Lower lobe of right lung (tissue), 2 donors: ENCODE measurements at regions not wholly inside any gene's neighbourhood (a gene's known extent, or its start where the extent isn't known, plus 50 kb on each side); places are given as distances from the start of the nearest gene placed in this dataset.

ENCODE experiments used
- ATAC-seq, 2 donors: fragments of 200-7000 bp; cut with Tn5 transposase; one replicate each; pipeline ENCODE4 v1.9.1; 2020 to 2022; ENCODE audit warnings: mild to moderate bottlenecking in 2 of 2, moderate library complexity in 2 of 2
- DNase-seq: peaks from one replicate; pipeline ENCODE4 v3.0.0-alpha.2; 2020
- H3K27ac ChIP-seq: fragments of 200-600 bp; one replicate; pipeline ENCODE4 v1.8.0; 2022
- H3K27me3 ChIP-seq: fragments of 200-600 bp; one replicate; pipeline ENCODE4 v1.8.0; 2022; ENCODE audit warnings: low read depth
- H3K36me3 ChIP-seq: fragments of 200-600 bp; one replicate; pipeline ENCODE4 v1.8.0; 2022; ENCODE audit warnings: mild to moderate bottlenecking
- H3K4me1 ChIP-seq: fragments of 200-600 bp; one replicate; pipeline ENCODE4 v1.8.0; 2022
- H3K4me3 ChIP-seq: fragments of 200-600 bp; one replicate; pipeline ENCODE4 v1.8.0; 2022; ENCODE audit warnings: mild to moderate bottlenecking
- H3K9me3 ChIP-seq: fragments of 200-600 bp; one replicate; pipeline ENCODE4 v1.8.0; 2022
- intact Hi-C: fragments of 100-400 bp; cut with DNase I; formaldehyde crosslinking; loops from one replicate; pipeline ENCODE4 v1.11.0; 2022
- TF ChIP-seq, protein P1 (sequence below): fragments of 200-600 bp; IDR thresholded peaks from one replicate; pipeline ENCODE4 v1.8.0; 2022; ENCODE audit warnings: antibody characterized with exemption, mild to moderate bottlenecking
- donor health status: DM: no; HTN: yes; CAD: no; lungs with severe emphysema.

DNA sequence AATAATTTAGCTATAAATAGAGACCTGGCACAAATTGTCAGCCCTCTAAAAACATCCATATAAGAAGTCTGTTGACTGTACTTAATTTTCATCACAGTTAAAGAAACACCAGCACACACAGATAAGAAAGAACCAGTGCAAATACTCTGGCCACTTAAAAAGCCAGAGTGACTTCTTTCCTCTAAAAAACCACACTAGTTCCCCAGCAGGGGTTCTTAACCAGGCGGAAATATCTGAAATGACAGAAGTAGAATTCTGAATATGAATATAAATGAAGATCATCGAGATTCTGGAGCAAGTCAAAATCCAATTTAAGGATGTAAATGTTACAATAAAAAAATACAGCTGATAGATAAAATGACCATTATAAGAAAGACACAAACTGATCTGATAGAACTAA, 870.6 kb upstream of the ADGRL4 start:
- no peaks in the 10 kb centered on the region for H3K36me3 ChIP-seq
- peaks cover 3% of the 10 kb centered on the region for H3K9me3 ChIP-seq
- DNase-seq (no peak), ATAC-seq (no peak)
- no peak overlapping the region for H3K4me3 ChIP-seq
- TF ChIP-seq, protein P1, sequence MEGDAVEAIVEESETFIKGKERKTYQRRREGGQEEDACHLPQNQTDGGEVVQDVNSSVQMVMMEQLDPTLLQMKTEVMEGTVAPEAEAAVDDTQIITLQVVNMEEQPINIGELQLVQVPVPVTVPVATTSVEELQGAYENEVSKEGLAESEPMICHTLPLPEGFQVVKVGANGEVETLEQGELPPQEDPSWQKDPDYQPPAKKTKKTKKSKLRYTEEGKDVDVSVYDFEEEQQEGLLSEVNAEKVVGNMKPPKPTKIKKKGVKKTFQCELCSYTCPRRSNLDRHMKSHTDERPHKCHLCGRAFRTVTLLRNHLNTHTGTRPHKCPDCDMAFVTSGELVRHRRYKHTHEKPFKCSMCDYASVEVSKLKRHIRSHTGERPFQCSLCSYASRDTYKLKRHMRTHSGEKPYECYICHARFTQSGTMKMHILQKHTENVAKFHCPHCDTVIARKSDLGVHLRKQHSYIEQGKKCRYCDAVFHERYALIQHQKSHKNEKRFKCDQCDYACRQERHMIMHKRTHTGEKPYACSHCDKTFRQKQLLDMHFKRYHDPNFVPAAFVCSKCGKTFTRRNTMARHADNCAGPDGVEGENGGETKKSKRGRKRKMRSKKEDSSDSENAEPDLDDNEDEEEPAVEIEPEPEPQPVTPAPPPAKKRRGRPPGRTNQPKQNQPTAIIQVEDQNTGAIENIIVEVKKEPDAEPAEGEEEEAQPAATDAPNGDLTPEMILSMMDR, result no peak
- intact Hi-C loops, result no loop called here
- H3K4me1 ChIP-seq, result no peaks in the 10 kb centered on the region
- H3K27me3 ChIP-seq, result no peaks in the 10 kb centered on the region
- H3K27ac ChIP-seq, result no peak overlapping the region

DNA sequence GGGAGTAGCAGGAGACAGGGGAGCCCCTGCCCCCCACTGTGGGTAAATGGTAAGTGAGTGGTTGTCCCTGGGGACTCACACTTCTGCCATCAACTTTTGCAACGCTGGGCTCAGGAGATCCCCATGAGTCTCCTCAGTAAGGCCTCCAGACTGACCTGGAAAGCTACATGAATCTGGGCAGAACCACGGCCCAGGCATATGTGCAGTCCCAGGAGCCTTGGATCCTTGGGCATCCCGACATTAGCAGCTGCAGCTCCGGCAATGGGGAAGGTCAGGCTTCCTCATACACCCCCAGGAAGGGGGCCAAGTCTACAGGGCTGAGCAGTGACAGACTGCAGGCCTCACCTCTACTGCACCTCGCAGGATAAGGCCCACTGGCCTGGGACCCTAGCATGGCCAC, 868.7 kb upstream of the ADGRL4 start:
- H3K4me3 ChIP-seq, result no peak overlapping the region
- DNase-seq (no peak), ATAC-seq (peak in 1 of 2 donors; percentile 46)
- H3K9me3 ChIP-seq, result peaks cover 3% of the 10 kb centered on the region
- intact Hi-C loops, result no loop called here
- no peaks in the 10 kb centered on the region for H3K4me1 ChIP-seq
- H3K27me3 ChIP-seq, result no peaks in the 10 kb centered on the region
- H3K36me3 ChIP-seq, result no peaks in the 10 kb centered on the region
- TF ChIP-seq, protein P1, result no peak
- no peak overlapping the region for H3K27ac ChIP-seq

DNA sequence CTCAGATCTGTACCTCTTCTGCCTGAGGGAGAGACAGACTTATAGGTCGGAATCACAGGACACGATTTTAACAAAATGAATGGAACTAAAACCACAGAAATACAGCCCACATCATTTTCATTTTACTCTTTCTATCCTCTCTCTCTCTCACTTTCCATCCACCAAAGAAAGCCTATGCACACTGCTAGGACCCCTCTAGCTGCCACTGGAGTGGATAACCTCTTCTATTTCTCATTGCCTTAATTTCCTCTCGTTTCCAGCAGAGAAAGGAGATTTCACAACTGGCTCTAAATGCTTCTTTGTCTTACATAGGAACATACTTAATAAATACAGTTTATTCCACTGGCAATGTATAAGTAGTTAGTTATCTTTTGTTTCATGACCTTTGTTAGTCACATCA, 867.8 kb upstream of the ADGRL4 start:
- no peak overlapping the region for H3K27ac ChIP-seq
- ATAC-seq, result no peak
- H3K4me3 ChIP-seq, result no peak overlapping the region
- no peak for DNase-seq
- TF ChIP-seq, protein P1, result no peak
- H3K36me3 ChIP-seq, result no peaks in the 10 kb centered on the region
- H3K27me3 ChIP-seq, result no peaks in the 10 kb centered on the region
- H3K9me3 ChIP-seq, result peaks cover 3% of the 10 kb centered on the region
- intact Hi-C loops, result no loop called here
- H3K4me1 ChIP-seq, result no peaks in the 10 kb centered on the region

DNA sequence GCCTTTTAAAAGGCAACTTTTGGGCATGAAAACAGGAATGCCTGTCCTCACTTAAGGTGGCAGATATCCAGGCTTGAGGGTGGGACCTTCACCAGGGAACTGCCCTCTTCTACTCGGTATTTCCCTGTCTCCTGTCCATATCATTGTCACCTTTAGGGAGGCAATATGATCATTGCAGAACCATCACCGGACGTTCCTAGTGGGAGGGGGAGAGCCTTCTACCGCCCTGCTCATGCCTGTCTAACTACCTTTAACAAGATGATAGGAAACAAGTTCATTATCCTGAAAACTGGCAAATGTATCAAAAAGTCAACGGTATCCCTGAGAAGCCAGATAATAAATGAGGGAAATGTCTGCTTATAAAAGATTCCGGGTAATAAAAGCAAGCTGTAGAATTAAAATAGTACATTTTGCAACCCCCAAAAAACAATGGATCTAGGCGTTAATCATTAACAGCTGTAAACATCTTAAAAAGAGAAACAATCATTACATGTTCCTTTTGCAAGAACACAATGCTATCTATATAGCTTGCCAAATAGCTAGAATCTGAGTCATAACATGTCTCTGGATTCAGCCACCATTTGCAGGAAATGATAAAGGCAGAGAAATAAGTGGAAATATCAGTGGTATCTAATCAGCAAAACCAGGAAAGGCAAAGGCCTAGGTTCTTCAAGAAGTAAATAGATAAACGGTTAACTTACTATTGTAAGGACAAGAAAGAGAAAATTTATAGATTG, 852.9 kb upstream of the ADGRL4 start:
- H3K4me3 ChIP-seq, result no peak overlapping the region
- TF ChIP-seq, protein P1, result no peak
- H3K4me1 ChIP-seq, result no peaks in the 10 kb centered on the region
- no peaks in the 10 kb centered on the region for H3K9me3 ChIP-seq
- H3K27ac ChIP-seq, result no peak overlapping the region
- intact Hi-C loops, result no loop called here
- ATAC-seq, result no peak
- no peaks in the 10 kb centered on the region for H3K27me3 ChIP-seq
- no peaks in the 10 kb centered on the region for H3K36me3 ChIP-seq
- no peak for DNase-seq

DNA sequence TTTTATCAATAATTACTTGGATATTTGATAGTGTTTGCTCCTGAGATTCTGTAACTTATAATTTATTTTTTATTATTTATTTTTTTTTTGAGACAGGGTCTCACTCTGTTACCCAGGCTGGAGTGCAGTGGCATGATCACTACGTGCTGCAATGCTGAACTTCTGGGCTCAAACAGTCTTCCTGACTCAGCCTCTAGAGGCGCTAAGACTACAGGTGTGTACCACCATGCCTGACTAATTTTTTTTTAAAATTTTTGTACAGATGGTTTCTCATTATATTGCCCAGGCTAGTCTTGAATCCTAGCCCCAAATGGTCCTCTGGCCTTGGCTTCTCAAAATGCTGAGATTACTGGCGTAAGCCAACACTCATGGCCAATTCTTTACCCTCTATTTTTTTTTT, 845.5 kb upstream of the ADGRL4 start:
- no peak overlapping the region for H3K27ac ChIP-seq
- ATAC-seq (no peak), DNase-seq (no peak)
- intact Hi-C loops, result no loop called here
- no peaks in the 10 kb centered on the region for H3K4me1 ChIP-seq
- H3K4me3 ChIP-seq, result no peak overlapping the region
- no peaks in the 10 kb centered on the region for H3K36me3 ChIP-seq
- TF ChIP-seq, protein P1, result no peak
- no peaks in the 10 kb centered on the region for H3K27me3 ChIP-seq
- H3K9me3 ChIP-seq, result no peaks in the 10 kb centered on the region
